EL (cell line): ENCODE measurements at regions not wholly inside any gene's neighbourhood (a gene's known extent, or its start where the extent isn't known, plus 50 kb on each side); places are given as distances from the start of the nearest gene placed in this dataset.
"Not testable (repeated sequence)": the region's sequence is repeated elsewhere in the genome, so short reads cannot be mapped to it uniquely, and the experiment has no call there.

Experiments
- DNase-seq: peaks from one replicate; pipeline ENCODE4 v3.0.0-alpha.2; 2016

- peak; percentile 18 for DNase-seq
These were observed 165.2 kb downstream of the GNAT3 start for GRCh38 chr7:80346704-80347103.

GRCh38 chr7:80335511-80336231, 176.2 kb downstream of the GNAT3 start:
- DNase-seq: no peak

GRCh38 chr7:80334908-80335307, 177.0 kb downstream of the GNAT3 start:
- DNase-seq: no peak

GRCh38 chr7:80334196-80334595, 177.7 kb downstream of the GNAT3 start:
- no peak for DNase-seq

- DNase-seq: no peak
These were observed 178.8 kb downstream of the GNAT3 start for GRCh38 chr7:80333040-80333439.

- DNase-seq: peak; percentile 85
These were observed 181.4 kb downstream of the GNAT3 start for GRCh38 chr7:80330434-80330833.

GRCh38 chr7:80324032-80324431, 187.8 kb downstream of the GNAT3 start:
- peak; percentile 97 for DNase-seq

- DNase-seq: no peak
These were observed 184.8 kb downstream of the GNAI1 start for GRCh38 chr7:80319461-80319860.

GRCh38 chr7:80318081-80318480, 183.4 kb downstream of the GNAI1 start:
- DNase-seq: no peak

GRCh38 chr7:80316811-80317210, 182.2 kb downstream of the GNAI1 start:
- DNase-seq: no peak

- no peak for DNase-seq
These were observed 179.1 kb downstream of the GNAI1 start for GRCh38 chr7:80313716-80314115.

- DNase-seq: no peak
These were observed 178.5 kb downstream of the GNAI1 start for GRCh38 chr7:80313067-80313626.

- DNase-seq: peak; percentile 81
These were observed 177.6 kb downstream of the GNAI1 start for GRCh38 chr7:80312139-80312661.

GRCh38 chr7:80311313-80311712, 176.7 kb downstream of the GNAI1 start:
- no peak for DNase-seq

GRCh38 chr7:80309971-80310549, 175.4 kb downstream of the GNAI1 start:
- no peak for DNase-seq

GRCh38 chr7:80309377-80309776, 174.7 kb downstream of the GNAI1 start:
- no peak for DNase-seq

- DNase-seq: peak; percentile 49
These were observed 172.7 kb downstream of the GNAI1 start for GRCh38 chr7:80307227-80307856.

- DNase-seq: no peak
These were observed 168.7 kb downstream of the GNAI1 start for GRCh38 chr7:80303315-80303714.

- no peak for DNase-seq
These were observed 168.0 kb downstream of the GNAI1 start for GRCh38 chr7:80302636-80303035.

- no peak for DNase-seq
These were observed 167.4 kb downstream of the GNAI1 start for GRCh38 chr7:80302078-80302477.

- no peak for DNase-seq
These were observed 163.6 kb downstream of the GNAI1 start for GRCh38 chr7:80298201-80298600.

- peak; percentile 45 for DNase-seq
These were observed 159.7 kb downstream of the GNAI1 start for GRCh38 chr7:80294346-80294745.

GRCh38 chr7:80292634-80293033, 158.0 kb downstream of the GNAI1 start:
- DNase-seq: not testable (repeated sequence)
